GM19023 (cell line): ENCODE measurements at regions not wholly inside any gene's neighbourhood (a gene's known extent, or its start where the extent isn't known, plus 50 kb on each side); places are given as distances from the start of the nearest gene placed in this dataset.

Experiments
- ATAC-seq: cut with Tn5 transposase; IDR thresholded peaks from one replicate; pipeline ENCODE4 v1.9.1; 2021; ENCODE audit warnings: mild to moderate bottlenecking, moderate library complexity; ENCODE audit not compliant: unreplicated experiment

- no peak for ATAC-seq
These were observed 1064.6 kb downstream of the TUSC7 start for GRCh38 chr3:117774130-117774529.

GRCh38 chr3:117786349-117786748 is 1076.8 kb downstream of the TUSC7 start:
- ATAC-seq, result no peak

- no peak for ATAC-seq
These were observed 1078.5 kb downstream of the TUSC7 start for GRCh38 chr3:117788061-117788460.

DNA sequence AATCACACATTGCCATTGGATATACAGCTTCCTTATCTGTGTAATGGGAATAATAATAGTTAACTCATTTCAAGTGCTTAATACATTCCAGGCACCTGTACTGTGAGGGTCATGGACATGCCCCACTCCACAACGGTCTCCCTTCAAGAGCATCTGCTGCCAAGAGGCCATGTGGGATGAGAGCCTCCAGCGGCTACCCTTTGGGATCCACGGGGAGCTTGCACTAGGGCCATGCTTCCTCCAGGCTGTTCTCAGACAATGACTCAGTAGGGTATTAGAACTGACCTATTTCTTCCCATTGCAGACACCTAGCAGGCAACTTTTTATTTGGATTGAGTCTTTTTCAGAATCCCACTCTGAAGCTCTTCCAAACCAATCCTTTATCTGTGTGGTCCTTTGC is 1078.9 kb downstream of the TUSC7 start:
- ATAC-seq, result no peak

DNA sequence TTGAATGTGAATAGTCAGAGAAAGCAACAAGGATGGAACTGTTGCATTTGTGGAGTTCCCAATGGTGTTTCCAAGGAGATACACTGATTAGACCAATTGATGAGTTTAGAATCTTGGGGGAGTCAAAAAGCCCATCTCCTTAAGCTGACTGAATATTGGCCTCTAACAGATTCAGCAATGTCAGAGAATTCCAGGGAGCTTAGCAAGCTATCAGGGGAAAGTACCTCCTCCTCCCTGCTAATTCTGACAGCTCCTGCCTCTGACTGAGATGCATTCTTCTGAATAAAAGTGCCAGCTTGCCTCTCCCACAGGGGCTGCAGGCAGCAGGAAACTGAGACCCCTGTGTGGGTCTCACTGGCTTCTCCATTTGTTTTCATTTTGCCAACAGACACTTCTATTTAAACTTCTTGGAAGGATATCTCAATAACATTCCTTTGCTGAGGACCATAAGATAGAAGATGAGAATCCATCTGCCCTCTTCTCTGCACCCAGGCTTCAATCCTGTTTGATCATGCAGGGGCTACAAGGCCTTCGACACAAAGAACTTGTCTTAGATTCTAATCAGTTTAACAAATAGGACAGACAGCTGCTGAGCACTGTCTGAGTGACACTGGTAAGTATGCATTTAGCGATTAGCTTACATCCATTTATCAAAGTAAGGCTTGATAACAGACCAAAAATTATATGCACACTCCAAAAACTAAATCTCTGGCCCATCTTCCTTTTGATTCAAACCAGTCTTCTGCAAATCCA is 1080.8 kb downstream of the TUSC7 start:
- ATAC-seq, result no peak

- ATAC-seq, result no peak
These were observed 1084.2 kb downstream of the TUSC7 start for GRCh38 chr3:117793622-117794265.

DNA sequence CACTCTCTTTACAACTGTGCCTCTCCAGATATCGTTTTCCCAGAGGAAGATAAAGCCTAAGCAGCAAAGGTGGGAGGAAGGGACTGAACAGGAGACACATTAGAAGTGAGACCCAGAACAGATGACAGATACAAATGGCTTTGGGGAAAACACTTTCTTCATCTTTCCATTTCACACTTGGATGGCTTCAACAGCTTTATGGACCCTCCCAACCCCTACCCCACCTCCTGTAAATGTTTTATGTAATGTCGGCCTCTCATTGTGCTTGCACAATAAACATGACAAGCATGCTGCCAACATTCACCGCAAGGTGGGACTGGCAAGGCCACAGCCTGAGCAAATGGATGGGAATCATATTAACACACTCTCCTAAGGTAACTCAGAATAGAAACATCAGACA is 1088.6 kb downstream of the TUSC7 start:
- no peak for ATAC-seq

DNA sequence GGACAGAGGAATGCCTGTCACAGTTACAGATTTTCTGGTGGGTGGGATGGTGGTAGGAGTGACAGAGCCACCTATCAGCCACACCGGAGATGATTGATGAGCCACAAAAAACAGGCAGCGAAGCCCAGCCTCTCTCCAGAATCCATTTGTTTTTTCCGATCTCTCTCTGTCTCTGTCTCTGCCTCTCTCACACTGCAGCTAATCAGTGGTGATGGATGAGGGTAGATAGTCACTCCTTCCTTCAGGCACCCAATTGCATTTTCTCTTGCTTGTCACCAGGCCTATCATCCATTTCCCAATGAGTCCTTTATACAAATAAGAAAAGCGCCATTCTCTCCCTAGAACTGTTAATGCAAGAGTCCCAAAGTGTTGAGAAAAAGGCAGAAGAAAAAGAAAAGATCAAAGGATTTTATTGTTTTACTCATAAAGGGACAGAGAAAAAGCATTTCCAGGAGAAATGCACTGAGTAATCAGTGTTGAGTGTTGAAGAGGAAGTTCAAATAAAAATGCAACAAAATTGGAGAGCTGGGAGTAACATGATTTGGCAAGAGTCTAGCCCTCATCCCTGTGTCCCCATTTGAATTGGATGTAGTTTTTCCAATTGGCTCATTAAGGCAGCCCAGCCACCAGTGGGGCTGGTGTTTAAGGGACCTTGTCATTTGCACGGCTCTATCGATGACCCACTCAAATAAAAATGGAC is 1089.3 kb downstream of the TUSC7 start:
- no peak for ATAC-seq

GRCh38 chr3:117799387-117799735 is 1089.8 kb downstream of the TUSC7 start:
- no peak for ATAC-seq

GRCh38 chr3:117801912-117802239 is 1092.3 kb downstream of the TUSC7 start:
- ATAC-seq, result no peak

GRCh38 chr3:117809186-117810081 is 1099.9 kb downstream of the TUSC7 start:
- no peak for ATAC-seq

DNA sequence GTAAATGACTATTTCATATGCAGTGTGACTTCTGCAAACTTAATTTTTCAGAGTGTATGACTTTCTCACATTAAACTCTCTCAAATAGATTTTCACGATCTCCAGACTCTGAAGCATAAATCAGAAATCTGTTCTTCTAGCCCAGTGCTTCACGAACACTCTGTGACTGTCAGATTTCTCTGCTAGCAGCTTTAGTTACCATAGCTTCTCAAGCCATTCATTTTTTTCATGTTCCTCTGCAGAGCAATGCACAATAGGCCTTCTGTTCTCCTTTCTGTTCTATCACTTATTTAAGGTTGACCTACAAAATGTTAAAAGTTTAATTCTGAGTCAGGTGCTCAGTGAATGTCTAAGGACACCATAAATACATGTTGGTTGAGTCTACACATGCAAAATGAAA is 1102.2 kb downstream of the TUSC7 start:
- no peak for ATAC-seq

DNA sequence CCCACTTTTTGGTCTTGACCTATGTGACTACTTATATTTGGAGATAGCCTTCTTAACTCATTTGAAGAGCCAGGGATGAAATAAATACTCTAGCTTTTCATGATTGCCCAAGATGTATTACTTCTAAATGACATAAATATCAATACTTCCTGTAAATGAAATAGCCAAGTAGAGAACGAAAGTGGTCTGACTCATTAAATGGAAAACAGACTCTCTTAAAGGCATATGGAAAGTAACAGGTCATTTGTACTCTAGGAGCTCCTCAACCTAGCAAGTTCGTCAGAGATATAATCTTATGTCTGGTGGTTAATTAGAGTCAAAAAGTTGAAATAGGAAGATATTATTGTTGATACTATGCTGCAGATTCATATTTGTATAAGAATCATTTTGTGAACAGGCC is 1105.4 kb downstream of the TUSC7 start:
- no peak for ATAC-seq

DNA sequence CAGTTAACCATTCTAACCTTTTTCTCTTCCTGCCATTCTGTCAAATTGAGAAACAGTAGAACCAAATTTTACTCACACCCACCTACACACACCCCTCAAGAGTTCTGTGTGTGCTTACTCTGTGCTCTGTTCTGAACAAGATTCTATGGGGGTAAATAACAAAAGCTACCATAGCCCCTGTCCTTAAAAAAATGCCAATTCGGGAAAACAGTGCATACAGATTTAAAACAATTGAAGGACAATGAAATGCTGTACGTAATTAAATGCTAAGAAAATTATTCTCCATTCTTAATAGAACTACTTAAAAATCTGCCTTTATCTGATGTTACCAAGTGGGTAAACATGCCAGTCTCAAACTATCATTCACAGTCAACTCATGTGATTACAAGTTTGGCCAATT is 1107.5 kb downstream of the TUSC7 start:
- no peak for ATAC-seq

GRCh38 chr3:117818592-117818991 is 1109.0 kb downstream of the TUSC7 start:
- ATAC-seq, result no peak

DNA sequence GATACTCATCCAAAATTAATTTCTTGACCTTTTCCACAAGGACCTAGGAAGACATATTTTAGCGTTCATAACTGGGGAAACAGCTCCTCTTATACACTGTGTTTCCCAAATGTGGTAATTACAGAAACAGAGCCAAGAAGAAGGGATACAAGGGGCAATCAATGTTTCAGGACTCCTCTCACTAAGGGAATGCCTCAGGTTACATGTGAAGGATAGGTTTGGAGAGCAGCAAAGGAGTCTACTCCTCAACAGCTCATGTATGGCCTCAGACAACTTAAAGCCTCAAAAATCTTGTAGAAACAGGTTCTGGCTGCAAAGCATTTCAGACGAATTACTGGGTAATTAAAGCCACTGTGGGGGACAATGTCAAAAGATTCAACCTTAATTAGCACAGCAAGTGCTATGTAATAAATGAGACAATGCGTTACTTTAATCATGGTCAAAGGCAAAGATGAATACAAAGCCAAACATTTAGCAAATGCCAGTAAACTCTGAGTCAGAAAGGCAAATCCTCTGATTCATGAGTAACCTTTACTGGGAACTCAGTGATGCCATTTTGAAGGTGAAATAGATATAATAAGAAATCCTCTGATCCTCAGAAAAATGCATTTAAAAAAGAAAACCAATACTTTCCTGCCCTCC is 1111.2 kb downstream of the TUSC7 start:
- ATAC-seq, result no peak

DNA sequence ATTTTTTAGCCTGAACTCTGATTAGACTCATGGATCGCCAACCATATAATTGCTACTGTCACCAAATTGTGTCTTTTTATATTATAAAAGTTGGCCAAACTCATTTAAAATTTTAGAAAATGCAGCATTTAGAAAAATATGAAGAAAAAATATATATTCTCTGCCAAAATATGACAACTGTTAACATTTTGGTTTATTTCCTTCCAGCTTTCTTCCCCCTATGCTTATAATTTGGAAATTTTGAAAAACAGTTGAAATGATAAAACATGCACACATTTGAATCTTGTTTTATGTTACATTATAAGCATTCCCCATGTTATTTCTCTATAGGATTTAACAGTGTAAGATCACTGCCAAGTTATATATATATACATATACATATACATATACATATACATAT is 1112.8 kb downstream of the TUSC7 start:
- no peak for ATAC-seq

DNA sequence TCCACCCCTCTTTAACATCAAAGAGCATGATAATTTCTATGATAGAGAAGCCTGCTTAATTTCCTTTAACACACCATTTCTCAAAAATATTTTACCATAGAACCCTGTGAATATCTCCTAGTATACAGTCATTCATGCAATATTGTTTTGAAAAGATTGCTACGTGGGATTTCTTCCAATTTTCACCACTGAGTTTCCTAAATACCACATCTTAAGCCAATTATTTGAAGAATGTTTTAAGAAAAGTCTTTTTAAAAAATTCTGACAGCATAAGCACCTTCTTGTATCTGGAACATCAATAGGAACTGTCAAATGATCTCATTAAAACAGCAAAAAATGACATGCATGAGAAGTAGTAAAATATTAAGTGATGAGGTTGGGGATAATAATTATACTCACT is 1126.7 kb downstream of the TUSC7 start:
- ATAC-seq, result no peak

- ATAC-seq, result no peak
These were observed 1127.8 kb downstream of the TUSC7 start for GRCh38 chr3:117837391-117837790.

- no peak for ATAC-seq
These were observed 1132.5 kb downstream of the TUSC7 start for GRCh38 chr3:117842086-117842485.

GRCh38 chr3:117843356-117843755 is 1133.8 kb downstream of the TUSC7 start:
- ATAC-seq, result no peak
